Fibroblast of pulmonary artery (primary cell): ENCODE measurements at regions not wholly inside any gene's neighbourhood (a gene's known extent, or its start where the extent isn't known, plus 50 kb on each side); places are given as distances from the start of the nearest gene placed in this dataset.
"Not testable (repeated sequence)": the region's sequence is repeated elsewhere in the genome, so short reads cannot be mapped to it uniquely, and the experiment has no call there.

Source experiments
- DNase-seq: peaks from one replicate; pipeline ENCODE4 v3.0.0-alpha.2; 2010; ENCODE audit warnings: low read depth
- H3K4me3 ChIP-seq: replicated peaks from 2 replicates; pipeline ENCODE4 v1.5.1; 2011; ENCODE audit warnings: low read depth, mild to moderate bottlenecking, control low read depth, low read length, moderate library complexity
- CTCF ChIP-seq: IDR thresholded peaks from 2 replicates; pipeline ENCODE4 v1.5.1; 2011; ENCODE audit warnings: mild to moderate bottlenecking, control low read depth, low read length, inconsistent platforms; ENCODE audit errors: missing control alignments

GRCh38 chrX:139475432-139475831, 55.1 kb upstream of the F9 start:
- no peak for DNase-seq
- TF ChIP-seq CTCF = no peak
- no peak overlapping the region for H3K4me3 ChIP-seq

- DNase-seq, H3K4me3 ChIP-seq: not testable (repeated sequence)
Measured at GRCh38 chrX:139461945-139462344, 68.6 kb upstream of the F9 start.

GRCh38 chrX:139454743-139455142, 75.8 kb upstream of the F9 start:
- no peak for DNase-seq
- no peak overlapping the region for H3K4me3 ChIP-seq
- TF ChIP-seq CTCF = no peak

- H3K4me3 ChIP-seq = no peak overlapping the region
- no peak for TF ChIP-seq CTCF
- DNase-seq = no peak
Measured at GRCh38 chrX:139448996-139449395, 81.5 kb upstream of the F9 start.

GRCh38 chrX:139446832-139447231, 83.7 kb upstream of the F9 start:
- TF ChIP-seq CTCF = no peak
- no peak overlapping the region for H3K4me3 ChIP-seq

GRCh38 chrX:139429913-139430312, 100.6 kb upstream of the F9 start:
- no peak for TF ChIP-seq CTCF
- no peak overlapping the region for H3K4me3 ChIP-seq
- DNase-seq = no peak

More at GRCh38 chrX:139446832-139447231, 83.7 kb upstream of the F9 start:
- no peak for DNase-seq

GRCh38 chrX:139423186-139423585, 107.4 kb upstream of the F9 start:
- no peak overlapping the region for H3K4me3 ChIP-seq
- no peak for DNase-seq
- no peak for TF ChIP-seq CTCF

- not testable (repeated sequence) for DNase-seq
Measured at GRCh38 chrX:139398258-139398657, 132.3 kb upstream of the F9 start.

More at GRCh38 chrX:139398258-139398657, 132.3 kb upstream of the F9 start:
- H3K4me3 ChIP-seq = not testable (repeated sequence)
